ENCODE measurements at regions not wholly inside any gene's neighbourhood (a gene's known extent, or its start where the extent isn't known, plus 50 kb on each side); places are given as distances from the start of the nearest gene placed in this dataset.
"Not testable (repeated sequence)": the region's sequence is repeated elsewhere in the genome, so short reads cannot be mapped to it uniquely, and the experiment has no call there.

DNA sequence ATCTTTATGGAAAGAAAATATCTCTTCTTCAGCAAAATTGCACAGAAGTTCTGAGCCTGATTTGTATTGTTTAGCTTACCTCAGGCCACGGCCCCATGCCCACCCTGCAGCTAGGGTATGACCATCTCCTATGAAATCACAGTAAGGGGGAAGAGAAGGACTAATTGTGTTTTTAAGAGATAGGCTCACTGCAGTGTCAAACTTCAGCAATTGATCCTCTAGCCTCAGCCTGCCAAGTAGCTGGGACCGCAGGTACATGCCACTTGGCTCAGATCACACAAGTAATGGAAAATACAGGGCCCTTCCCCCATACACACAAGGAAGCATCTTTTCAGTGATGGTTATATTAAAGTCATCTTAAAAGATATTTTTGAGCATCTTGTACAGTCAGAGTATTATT, 60.0 kb downstream of the DMAC1 start:
- no peak for DNase-seq

DNA sequence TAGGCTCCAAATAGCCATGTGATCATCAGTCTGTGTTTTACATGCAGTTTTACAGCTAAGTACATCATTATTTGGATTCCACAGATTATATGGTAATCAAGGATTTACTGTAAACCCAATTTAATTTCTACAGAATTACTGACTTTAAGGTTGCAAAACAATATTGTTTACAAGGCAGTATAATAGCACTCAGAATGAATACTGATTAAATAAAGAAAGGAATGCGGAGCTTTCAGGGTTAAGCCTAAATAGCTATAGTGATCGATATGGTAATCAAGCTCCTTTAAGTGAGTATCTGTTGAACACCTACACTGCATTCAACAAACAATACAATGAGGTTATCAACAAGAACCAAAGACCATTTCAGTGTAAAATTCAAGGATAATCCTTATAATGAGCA, 64.3 kb downstream of the DMAC1 start:
- DNase-seq = no peak

DNA sequence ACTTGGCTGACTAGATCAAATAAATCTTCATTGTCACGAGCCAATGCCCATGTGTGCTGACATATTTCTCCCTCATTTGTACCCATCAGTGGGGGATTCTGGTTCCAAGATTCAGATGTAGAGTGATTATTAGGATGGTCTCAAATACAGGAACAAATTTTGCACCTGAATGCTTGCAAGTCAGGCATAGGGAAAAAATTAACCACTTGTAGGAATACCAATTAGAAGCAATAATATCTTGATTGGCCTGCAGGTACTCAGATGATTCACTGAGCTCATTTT, 69.5 kb downstream of the DMAC1 start:
- DNase-seq = no peak

DNA sequence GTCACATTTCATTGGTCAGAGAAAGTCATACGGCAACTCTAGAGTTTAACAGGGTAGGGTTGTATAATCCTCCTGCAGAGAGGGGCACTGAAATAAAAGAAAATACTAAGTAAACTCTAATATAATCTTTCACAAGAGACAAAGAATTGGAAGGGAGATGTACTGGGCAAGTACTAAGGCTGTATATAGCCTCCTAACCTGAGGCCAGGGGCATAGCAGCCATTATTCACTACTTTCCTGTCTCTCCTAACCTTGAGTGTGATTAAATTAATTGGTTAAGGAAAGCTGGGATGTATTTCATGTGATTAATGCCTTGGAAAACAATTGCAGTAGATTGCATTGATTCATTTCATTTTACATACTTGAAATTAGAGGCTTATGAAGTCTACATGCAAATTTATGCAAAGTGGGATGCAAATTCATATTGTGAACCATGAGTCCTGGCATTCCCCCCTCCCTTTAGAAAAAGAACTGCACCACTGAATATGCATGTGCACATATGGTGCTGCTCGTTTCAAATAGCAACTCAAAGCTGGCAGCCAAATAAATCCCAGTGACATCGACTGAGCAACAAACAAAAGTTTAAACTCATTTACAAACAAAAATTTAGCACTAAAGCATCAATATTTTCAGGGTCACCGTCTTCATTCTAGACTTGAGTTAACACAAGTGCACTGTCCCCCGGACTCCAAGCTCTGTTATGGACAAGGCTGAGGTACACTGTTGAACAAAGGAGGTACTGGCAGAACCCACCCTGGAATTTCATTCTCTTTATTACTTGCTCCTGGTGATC, 70.0 kb downstream of the DMAC1 start:
- DNase-seq = no peak

DNA sequence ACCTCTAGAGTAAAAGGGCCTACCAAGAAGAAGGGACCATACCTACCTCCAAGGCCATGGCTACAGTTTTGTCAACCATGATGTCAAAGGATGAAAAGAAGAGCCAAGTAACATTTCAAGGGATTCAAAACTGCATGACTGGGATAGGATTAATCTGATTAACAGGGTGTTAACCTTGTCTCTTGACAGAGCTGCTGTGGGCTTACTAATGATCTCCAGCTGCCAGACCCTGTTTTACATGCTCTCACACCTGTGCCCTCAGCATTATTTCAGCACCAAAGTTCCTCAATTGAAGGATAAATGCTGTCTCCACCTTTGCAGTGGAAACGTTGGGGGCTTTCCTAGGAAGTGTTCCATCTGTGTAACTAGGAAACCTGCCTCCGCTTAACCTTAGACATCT, 78.3 kb downstream of the DMAC1 start:
- no peak for DNase-seq

DNA sequence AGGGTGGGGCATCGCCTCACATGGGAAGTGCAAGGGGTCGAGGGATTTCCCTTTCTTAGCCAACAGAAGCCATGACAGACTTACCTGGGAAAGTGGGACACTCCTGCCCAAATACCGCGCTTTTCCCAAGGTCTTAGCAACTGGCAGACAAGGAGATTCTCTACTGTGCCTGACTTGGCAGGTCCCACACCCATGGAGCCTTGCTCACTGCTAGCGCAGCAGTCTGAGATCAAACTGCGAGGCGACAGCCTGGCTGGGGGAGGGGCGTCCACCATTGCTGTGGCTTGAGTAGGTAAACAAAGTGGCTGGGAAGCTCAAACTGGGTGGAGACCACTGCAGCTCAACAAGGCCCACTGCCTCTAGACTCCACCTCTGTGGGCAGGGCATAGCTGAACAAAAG, 86.5 kb downstream of the DMAC1 start:
- DNase-seq = not testable (repeated sequence)

DNA sequence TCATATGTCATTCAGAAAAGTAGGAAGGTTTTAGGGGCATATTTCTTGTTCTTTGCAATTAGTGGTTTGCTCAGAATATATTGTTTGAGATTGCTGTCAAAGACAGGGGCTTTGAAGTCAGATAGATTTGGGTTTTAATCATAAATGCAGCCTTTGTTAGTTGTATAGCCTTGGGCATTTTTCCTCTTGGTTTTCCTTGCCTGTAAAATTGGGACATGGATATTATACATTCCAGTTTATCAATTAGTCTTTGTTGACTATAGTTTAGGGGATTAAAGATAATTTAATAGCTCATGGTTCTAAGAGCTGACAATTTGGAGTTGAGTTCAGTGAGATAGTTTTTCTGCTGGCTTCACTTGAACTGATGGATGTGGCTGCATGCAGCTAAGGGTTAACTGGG, 88.9 kb downstream of the DMAC1 start:
- DNase-seq = no peak

DNA sequence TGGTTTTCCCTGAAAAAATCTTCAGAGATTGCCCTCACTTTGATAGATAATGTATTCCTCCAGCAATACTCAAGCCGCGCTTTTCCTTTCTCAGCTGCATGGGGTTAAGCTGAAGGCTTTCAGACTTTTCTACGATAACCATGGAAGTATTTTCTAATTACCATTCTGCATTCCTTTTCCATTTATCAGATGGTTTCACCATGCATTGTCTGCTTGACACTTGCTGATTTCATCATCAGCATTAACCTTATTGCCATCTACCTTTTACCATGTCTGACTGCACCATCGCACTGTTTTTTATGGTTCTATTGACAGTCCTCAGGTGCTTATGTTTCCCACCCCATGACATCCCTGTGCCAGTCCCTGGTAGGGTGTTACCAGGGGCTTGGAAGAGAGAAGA, 91.6 kb downstream of the DMAC1 start:
- DNase-seq = no peak

DNA sequence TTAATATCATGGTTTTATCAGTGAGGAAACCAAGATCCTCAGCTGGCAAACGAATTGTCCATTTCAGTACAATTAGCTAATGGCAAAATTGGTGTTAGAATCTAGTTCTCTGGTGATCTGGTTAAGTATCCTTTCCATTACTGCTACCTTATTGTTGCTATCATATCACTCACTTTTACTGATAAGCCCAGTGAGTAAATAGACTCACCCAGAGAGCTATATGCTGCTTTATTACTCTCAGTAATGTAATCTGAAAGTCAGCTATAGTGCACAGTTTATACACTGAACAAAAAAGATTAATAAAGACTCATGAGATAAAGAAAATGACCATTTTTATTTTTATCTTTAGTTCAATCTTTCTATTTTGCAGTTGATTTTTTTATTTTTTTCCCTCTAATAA, 95.0 kb downstream of the DMAC1 start:
- DNase-seq = no peak

DNA sequence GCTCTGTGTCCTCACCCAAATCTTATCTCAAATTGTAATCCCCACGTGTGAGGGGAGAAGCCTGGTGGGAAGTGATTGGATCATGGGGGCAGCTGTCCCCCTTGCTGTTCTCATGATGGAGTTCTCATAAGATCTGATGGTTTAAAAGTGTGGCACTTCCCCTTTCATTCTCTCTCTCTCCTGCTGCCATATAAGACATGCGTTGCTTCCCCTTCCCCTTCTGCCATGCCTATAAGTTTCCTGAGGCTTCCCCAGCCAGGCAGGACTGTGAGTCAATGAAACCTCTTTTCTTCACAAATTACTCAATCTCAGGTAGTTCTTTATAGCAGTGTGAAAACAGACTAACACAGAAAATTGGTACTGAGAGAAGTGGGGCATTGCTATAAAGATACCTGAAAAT, 107.7 kb downstream of the DMAC1 start:
- DNase-seq = no peak

DNA sequence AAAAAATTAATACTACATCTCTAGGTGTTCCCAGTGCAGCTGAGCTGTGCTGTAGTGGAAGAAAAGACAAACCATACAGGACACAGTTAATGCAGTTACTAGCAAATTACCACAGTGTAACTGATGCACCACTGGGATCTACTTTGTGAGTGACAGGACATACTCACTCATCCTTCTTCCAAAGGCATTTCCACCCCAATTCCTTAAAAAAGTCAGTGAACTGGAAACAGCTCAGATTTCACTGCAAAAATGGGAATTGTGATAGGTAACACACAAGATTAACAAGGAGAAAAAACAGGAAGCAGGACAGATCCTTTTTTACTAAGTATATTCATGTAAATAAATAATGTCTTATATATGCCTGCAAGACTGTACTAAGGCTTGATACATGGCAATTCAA, 109.6 kb downstream of the DMAC1 start:
- no peak for DNase-seq

DNA sequence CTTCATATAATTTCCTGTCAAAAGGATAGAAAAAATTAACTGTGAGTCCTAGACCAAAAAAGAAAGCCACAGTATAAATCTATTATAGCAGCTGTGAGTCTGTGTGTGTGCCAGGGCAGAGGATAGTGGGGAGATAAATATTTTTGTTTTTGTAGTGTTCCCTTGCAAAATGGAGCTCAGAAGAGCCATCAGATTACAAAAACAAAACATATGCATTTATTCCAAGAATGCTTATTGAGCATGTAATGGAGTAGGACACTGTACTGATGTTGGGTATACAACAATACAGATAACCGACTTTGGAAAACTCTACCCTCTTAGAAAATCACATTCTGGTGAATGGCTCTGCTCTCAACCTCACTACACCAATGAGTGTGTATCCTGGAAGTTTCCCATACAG, 111.0 kb downstream of the DMAC1 start:
- DNase-seq = no peak

DNA sequence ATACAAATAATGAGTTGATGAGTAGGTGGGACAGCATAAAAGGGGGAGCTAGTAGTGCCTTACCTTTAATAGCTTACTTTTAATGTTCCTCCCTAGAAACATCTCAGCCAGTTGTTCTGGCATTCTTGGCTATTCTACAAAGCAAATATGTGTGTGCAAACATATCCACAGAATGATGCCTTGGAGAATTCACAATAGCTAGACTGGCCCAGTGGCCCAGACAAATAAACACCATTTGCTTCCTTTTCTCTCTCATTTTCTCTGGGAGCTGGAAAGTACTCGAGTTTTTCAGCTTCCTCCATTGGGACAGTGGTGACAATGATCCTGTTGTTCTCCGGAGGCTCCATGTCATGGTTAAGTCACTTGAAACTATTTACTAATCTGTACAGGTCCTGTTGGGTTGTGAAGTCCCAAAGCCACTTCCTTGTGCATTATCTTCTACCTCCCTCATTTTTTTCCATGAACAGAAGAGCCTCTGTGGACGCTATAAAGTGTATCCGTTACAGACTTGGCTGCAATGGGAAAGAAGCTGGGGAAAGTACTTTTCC, 122.9 kb downstream of the DMAC1 start:
- no peak for DNase-seq

DNA sequence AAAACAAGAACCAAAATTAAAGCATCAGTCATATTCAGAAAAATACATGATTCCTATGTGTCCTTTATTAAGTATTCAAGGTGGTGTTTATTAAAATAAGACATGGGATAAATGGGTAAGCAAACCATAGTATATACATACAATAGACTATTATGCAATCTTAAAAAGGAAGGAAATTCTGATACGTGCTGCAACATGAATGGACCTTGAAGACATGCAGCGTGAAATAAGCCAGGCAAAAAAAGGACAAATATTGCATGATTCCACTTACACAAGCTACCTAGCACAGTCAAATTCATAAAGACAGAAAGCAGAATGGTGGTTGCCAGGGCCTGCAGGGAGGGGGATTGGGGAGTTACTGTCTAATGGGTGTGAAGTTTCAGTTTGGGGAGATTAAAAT, 127.7 kb downstream of the DMAC1 start:
- DNase-seq = no peak

DNA sequence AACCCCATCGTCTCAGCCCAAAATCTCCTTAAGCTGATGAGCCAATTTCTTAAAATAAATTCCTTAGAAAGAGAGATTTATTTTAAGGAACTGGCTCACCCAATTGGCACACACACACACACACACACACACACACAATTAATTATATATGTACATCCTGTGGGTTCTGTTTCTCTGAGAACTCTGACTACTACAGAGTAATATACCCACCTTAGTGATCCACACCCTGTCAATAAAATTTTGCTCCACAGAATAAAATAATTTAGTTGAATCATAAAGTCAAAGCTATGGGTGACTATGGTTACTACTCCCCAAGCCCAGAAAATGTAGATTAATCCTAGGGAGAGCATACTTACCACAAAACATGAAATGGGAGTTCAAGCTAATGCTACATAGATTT, 131.0 kb downstream of the DMAC1 start:
- no peak for DNase-seq

DNA sequence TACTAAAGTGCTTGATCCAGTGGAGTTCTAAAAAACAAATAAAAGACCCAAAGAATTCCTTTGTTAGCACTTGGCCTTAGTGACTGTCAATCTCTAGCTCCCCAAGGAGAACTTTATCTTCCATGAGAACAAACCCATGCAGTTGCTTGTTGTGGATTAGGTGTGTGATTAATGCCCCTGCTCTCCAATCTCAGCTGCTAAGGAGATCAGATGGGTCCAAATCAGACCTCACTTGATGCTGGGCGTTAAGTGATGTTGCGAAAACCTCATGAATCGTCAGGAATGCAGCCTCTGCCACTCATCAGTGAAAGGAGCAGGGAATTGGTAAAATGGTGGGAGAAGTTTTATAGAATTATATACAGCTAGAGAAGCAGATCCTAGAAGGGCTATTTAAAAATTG, 133.7 kb downstream of the DMAC1 start:
- no peak for DNase-seq

DNA sequence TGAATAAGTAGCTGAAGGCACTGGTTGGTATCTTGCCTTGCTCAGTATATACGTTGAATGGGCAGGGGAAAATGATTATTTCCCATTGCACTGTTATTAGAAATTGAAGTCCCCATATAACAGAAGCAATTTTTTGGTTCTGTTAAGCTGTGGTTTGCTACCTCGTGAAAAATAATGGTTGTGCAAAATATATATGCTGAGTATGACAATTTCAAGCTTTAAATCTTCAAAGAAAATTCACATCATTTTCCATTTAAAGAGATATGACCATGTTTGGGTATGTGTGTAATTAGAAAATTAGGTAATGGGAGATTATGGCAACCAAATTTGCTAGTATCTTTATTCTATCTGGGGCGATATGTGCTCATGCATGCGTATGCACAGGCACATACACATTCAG, 139.8 kb downstream of the DMAC1 start:
- DNase-seq = no peak

DNA sequence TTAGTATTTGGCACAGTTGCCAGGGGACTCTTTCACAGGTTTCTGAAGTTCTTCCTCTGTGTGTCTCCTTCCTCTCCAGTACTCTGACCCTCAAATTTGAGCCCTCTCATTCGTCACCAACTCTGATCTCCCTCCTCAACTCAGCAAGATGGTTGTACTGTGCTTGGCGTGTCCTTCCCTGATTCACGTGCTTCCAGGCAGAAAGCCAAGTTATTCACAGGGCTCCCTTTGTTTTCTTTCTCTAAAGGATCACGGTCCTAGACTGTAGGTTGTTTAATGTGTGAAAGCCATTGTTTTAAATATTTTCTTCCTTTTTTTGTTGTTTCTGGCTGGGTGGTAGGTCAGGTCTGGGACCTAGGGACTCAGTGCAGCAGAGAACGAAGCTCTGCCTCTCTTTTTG, 142.9 kb downstream of the DMAC1 start:
- DNase-seq = no peak

DNA sequence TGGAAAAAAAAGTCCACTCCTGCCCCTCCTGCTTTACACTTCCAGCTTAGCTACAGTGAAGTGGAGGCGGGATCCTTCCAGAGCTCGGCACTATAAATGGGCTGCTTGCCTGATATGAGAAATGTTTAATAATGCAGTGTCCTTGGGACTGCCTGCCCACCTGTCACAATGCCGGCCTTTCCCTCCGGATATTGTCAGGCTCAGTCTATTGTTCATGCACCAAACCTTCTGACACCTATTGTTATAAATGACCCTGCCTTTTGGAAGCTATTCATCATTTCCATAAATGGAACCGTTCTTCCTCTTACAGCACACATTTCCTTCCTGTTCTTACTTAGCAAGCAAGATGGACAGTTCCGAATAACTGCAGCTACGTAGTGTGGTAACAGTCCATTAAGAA, 146.3 kb downstream of the DMAC1 start:
- DNase-seq = no peak

DNA sequence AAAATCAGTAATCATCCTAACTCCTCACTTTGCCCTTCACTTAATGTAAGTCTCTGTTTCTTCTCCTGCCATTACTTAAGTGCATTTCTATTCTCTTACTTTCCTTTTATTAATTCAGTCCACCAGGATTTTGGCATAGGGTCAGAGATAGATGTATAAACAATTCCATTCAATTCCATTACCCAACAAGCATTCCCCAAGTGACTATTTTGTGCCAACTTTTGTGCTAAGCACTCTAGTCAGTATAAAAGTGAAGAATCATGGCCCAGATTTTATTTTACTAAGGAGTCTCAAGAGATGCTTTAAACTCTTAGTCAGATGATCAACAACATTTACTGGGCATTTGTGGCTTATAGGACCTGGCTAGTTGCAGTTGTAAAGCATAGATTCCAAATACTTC, 159.3 kb downstream of the DMAC1 start:
- no peak for DNase-seq

DNA sequence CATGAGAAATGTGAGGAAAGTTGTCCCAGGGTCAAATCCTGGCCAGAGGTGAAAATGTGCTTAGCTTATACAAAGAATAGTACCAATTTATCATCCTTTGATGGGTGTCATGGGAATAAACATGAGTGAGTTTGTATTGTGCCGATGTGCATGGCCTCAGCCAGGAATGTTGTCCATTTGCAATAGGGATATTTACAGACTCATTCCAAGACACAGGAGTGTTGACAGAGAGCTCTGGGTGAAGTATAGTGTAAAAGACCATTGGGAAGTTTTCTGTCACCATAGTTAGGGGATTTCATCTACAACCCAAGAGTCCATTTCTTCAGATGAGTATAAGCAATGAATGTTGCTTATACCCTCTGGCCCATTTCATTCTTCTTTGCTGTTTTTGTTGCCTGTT, 160.1 kb downstream of the DMAC1 start:
- DNase-seq = no peak

DNA sequence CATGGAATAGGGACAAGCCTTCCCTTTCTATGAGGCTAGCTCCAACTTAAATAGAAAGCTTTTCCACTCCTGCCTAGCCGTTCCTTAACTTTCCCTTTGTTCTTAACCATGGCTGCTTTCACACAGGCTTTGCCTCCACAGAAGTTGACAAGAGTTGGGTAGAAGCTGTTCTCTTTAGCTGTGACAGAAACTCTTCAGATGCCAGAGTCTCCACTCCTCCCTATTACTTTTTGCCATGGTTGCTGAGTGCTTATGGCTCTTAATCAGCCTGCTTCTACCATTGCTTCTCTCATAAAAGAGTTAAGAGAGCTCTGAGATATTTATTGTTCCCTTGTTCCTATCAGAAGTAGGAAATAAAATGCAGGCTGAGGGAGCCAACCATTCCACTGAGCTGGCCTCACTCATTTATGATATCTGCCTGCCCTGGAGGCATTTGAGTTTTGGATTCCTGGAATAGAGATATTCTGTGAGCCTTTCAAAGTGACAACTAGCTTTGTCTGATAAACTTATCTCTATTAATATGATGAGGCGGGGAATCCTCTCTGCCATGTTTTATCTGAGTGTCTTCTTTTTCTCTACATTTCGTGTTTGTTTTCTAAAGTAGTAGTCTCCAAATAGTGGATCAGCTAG, 162.6 kb downstream of the DMAC1 start:
- DNase-seq = no peak

DNA sequence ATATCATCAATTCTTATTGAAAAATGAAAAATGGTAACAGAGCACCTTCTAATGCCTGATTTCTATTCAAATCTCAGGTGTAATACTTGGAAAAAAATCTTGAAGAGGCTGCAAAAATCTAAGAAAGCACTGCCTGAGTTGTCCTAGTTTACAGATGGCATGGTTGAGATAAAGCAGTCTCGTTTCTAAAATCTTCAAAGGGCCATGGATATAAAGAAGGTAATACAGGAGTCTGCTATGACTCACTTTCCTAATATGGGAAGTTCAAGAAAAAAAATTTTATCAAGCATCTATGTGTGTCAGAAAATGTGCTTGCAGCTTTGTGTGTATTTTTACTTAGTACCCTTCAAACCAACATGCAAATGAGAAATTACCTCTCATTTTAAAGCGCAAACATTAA, 163.3 kb downstream of the DMAC1 start:
- no peak for DNase-seq

DNA sequence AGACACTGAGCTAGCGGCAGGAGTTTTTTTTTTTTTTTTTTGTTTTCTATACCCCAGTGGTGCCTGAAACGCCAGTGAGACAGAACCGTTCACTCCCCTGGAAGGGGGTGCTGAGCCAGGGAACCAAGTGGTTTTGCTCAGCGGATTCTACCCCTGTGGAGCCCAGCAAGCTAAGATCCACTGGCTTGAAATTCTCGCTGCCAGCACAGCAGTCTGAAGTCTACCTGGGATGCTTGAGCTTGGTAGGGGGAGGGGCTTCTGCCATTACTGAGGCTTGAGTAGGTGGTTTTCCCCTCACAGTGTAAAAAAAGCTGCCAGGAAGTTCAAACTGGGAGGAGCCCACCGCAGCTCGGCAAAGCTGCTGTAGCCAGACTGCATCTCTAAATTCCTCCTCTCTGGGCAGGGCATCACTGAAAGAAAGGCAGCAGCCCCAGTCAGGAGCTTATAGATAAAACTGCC, 173.0 kb downstream of the DMAC1 start:
- DNase-seq = peak; percentile 55

DNA sequence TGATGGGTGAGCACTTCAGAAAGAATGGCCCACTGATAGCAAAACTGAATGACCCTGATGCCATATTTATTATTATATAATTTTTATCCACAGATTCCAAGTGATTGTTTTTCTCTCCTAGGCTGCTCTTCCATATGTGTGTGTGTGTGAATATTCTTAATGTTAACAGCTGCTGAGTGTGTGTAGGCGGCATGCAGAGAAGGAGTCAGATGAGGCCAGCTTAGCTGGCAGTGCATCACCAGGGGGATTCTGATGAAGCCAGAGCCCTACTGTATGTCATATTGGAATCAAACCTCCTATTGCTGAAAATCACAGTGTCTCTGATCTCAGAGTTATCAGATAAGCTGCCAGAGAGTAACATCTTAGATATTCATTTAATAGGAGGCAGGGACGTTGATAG, 177.1 kb downstream of the DMAC1 start:
- DNase-seq = no peak
